Trophoblast cell (in vitro differentiated cells and primary cell): ENCODE measurements at regions not wholly inside any gene's neighbourhood (a gene's known extent, or its start where the extent isn't known, plus 50 kb on each side); places are given as distances from the start of the nearest gene placed in this dataset.

ENCODE experiments used
- DNase-seq, 2 donors: peaks; one replicate each; pipeline ENCODE4 v3.0.0-alpha.2; 2016
- H2AFZ ChIP-seq: 2 replicates; pipeline ENCODE4 v1.6.1; 2013; ENCODE audit warnings: low read length, moderate library complexity, mild to moderate bottlenecking; ENCODE audit not compliant: insufficient read depth, poor library complexity
- H2AK5ac ChIP-seq: 2 replicates; pipeline ENCODE4 v1.6.1; 2013; ENCODE audit warnings: mild to moderate bottlenecking, low read length
- H2BK120ac ChIP-seq: 2 replicates; pipeline ENCODE4 v1.6.1; 2013; ENCODE audit warnings: low read length, mild to moderate bottlenecking, moderate library complexity; ENCODE audit not compliant: insufficient read depth, poor library complexity
- H2BK12ac ChIP-seq: 2 replicates; pipeline ENCODE4 v1.6.1; 2013; ENCODE audit warnings: mild to moderate bottlenecking, low read length, moderate library complexity
- H2BK5ac ChIP-seq: 2 replicates; pipeline ENCODE4 v1.6.1; 2013; ENCODE audit warnings: low read length, low read depth, moderate library complexity, mild to moderate bottlenecking; ENCODE audit not compliant: poor library complexity
- H3K14ac ChIP-seq: 2 replicates; pipeline ENCODE4 v1.6.1; 2013; ENCODE audit warnings: mild to moderate bottlenecking, low read length
- H3K18ac ChIP-seq: 2 replicates; pipeline ENCODE4 v1.6.1; 2013; ENCODE audit warnings: mild to moderate bottlenecking, low read length
- H3K23ac ChIP-seq: 2 replicates; pipeline ENCODE4 v1.6.1; 2013; ENCODE audit warnings: low read length
- H3K27ac ChIP-seq: 2 replicates; pipeline ENCODE4 v1.5.1; 2013; ENCODE audit warnings: low read depth, mild to moderate bottlenecking, inconsistent platforms, low read length, moderate library complexity
- H3K27me3 ChIP-seq: 2 replicates; pipeline ENCODE4 v1.6.1; 2013; ENCODE audit warnings: inconsistent platforms, mild to moderate bottlenecking, low read length, moderate library complexity; ENCODE audit not compliant: insufficient read depth
- H3K36me3 ChIP-seq, 2 experiments: 1 replicate in 1 of 2; 2 replicates in 1 of 2; pipeline ENCODE4 v1.6.1; 2013; ENCODE audit warnings: low read length in 2 of 2, mild to moderate bottlenecking in 2 of 2, moderate library complexity in 1 of 2; ENCODE audit not compliant: insufficient read depth in 2 of 2, control insufficient read depth in 1 of 2
- H3K4ac ChIP-seq: 2 replicates; pipeline ENCODE4 v1.6.1; 2013; ENCODE audit warnings: low read depth, mild to moderate bottlenecking, low read length, moderate library complexity
- H3K4me1 ChIP-seq, 2 experiments: 1 replicate in 1 of 2; 2 replicates in 1 of 2; pipeline ENCODE4 v1.6.1; 2013; ENCODE audit warnings: low read length in 2 of 2, mild to moderate bottlenecking in 2 of 2, moderate library complexity in 1 of 2; ENCODE audit not compliant: insufficient read depth in 2 of 2, control insufficient read depth in 1 of 2
- H3K4me2 ChIP-seq: 2 replicates; pipeline ENCODE4 v1.6.1; 2013; ENCODE audit warnings: inconsistent platforms, mild to moderate bottlenecking, low read length, moderate library complexity
- H3K4me3 ChIP-seq: 2 replicates; pipeline ENCODE4 v1.5.1; 2013; ENCODE audit warnings: mild to moderate bottlenecking, low read depth, low read length, inconsistent platforms
- H3K79me1 ChIP-seq: one replicate; pipeline ENCODE4 v1.6.1; 2013; ENCODE audit warnings: low read length
- H3K79me2 ChIP-seq: 2 replicates; pipeline ENCODE4 v1.6.1; 2013; ENCODE audit warnings: low read length, mild to moderate bottlenecking; ENCODE audit not compliant: control insufficient read depth, insufficient read depth, poor library complexity
- H3K9ac ChIP-seq: 2 replicates; pipeline ENCODE4 v1.6.1; 2013; ENCODE audit warnings: mild to moderate bottlenecking, low read length
- H3K9me3 ChIP-seq: 2 replicates; pipeline ENCODE4 v1.6.1; 2013; ENCODE audit warnings: low read depth, mild to moderate bottlenecking, control low read depth, inconsistent platforms, low read length; ENCODE audit not compliant: insufficient read depth
- H4K12ac ChIP-seq: 2 replicates; pipeline ENCODE4 v1.6.1; 2013; ENCODE audit warnings: low read depth, mild to moderate bottlenecking, low read length, moderate library complexity
- H4K8ac ChIP-seq: 2 replicates; pipeline ENCODE4 v1.6.1; 2013; ENCODE audit warnings: low read depth, mild to moderate bottlenecking, low read length, moderate library complexity
- H4K91ac ChIP-seq: one replicate; pipeline ENCODE4 v1.6.1; 2013; ENCODE audit warnings: low read depth, mild to moderate bottlenecking, low read length, moderate library complexity
- WGBS: extraction: QIAGEN DNeasy Blood & Tissue Kit; methylation state at CpG from one replicate; pipeline ENCODE4 v1.1.7; 2013; ENCODE audit warnings: missing lambda C conversion rate; ENCODE audit not compliant: insufficient read length, insufficient coverage; ENCODE audit errors: extremely low coverage; 5-methylcytosine and 5-hydroxymethylcytosine counted together

- H2BK120ac ChIP-seq, result no peak overlapping the region
- no peak overlapping the region for H3K14ac ChIP-seq
- H2AFZ ChIP-seq, result no peak overlapping the region
- WGBS, result no CpG with 5 or more reads among the region's 5 CpGs
- no peak overlapping the region for H3K9ac ChIP-seq
- H3K4me2 ChIP-seq, result no peak overlapping the region
- no peak overlapping the region for H4K91ac ChIP-seq
- no peaks in the 10 kb centered on the region for H3K79me2 ChIP-seq
- H3K18ac ChIP-seq, result no peak overlapping the region
- H4K12ac ChIP-seq, result no peak overlapping the region
- H3K27me3 ChIP-seq, result no peaks in the 10 kb centered on the region
- no peak overlapping the region for H3K23ac ChIP-seq
- H3K9me3 ChIP-seq, result no peaks in the 10 kb centered on the region
- DNase-seq, result peak; percentile 43 to 58
- no peak overlapping the region for H2BK12ac ChIP-seq
- no peak overlapping the region for H2AK5ac ChIP-seq
- H3K36me3 ChIP-seq, result no peaks in the 10 kb centered on the region
- H2BK5ac ChIP-seq, result no peak overlapping the region
- H3K4me3 ChIP-seq, result no peak overlapping the region
- no peaks in the 10 kb centered on the region for H3K79me1 ChIP-seq
- H3K4ac ChIP-seq, result no peak overlapping the region
- H3K4me1 ChIP-seq, result no peaks in the 10 kb centered on the region
- H3K27ac ChIP-seq, result no peak overlapping the region
- H4K8ac ChIP-seq, result no peak overlapping the region
Measured at GRCh38 chr9:68625559-68625958, 79.5 kb upstream of the PIP5K1B start.

GRCh38 chr9:68626526-68626925 lies 78.5 kb upstream of the PIP5K1B start:
- H3K4me2 ChIP-seq, result no peak overlapping the region
- H2BK12ac ChIP-seq, result no peak overlapping the region
- H3K79me2 ChIP-seq, result no peaks in the 10 kb centered on the region
- H3K4me3 ChIP-seq, result no peak overlapping the region
- H3K79me1 ChIP-seq, result no peaks in the 10 kb centered on the region
- H3K9me3 ChIP-seq, result no peaks in the 10 kb centered on the region
- no peak overlapping the region for H3K27ac ChIP-seq
- H2AK5ac ChIP-seq, result no peak overlapping the region
- no peak overlapping the region for H3K23ac ChIP-seq
- H4K8ac ChIP-seq, result no peak overlapping the region
- no peak overlapping the region for H3K9ac ChIP-seq
- H4K12ac ChIP-seq, result no peak overlapping the region
- H4K91ac ChIP-seq, result no peak overlapping the region
- no peak overlapping the region for H2BK120ac ChIP-seq
- no peaks in the 10 kb centered on the region for H3K27me3 ChIP-seq
- H3K18ac ChIP-seq, result no peak overlapping the region
- no peaks in the 10 kb centered on the region for H3K36me3 ChIP-seq
- no peak overlapping the region for H3K14ac ChIP-seq
- H2BK5ac ChIP-seq, result no peak overlapping the region
- no CpG with 5 or more reads among the region's 2 CpGs for WGBS
- no peak for DNase-seq
- no peak overlapping the region for H3K4ac ChIP-seq
- H2AFZ ChIP-seq, result no peak overlapping the region
- no peaks in the 10 kb centered on the region for H3K4me1 ChIP-seq

DNA sequence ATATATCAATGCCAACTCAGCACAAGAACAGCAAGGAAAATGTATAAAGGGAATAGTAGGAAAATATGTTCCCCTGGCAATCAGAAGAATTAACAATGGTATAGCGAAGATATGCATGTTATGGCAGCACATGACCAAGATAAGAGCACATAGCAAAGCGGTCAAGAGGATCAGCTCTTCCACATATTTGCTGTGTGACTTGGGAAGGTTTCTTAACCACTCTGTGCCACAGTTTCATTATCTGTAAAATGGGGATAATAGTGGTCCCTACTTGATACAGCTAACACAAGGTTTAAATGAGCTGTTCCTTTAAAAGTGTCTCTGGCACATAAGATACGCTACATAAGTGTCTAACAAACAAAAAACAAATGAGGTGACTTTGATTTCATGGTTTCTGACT lies 77.9 kb upstream of the PIP5K1B start:
- Histone ChIP-seq H3K18ac (no peak overlapping the region), H3K4me2 (no peak overlapping the region), H4K8ac (no peak overlapping the region), H3K4ac (no peak overlapping the region), H3K79me1 (no peaks in the 10 kb centered on the region), H3K4me1 (no peaks in the 10 kb centered on the region), H2AK5ac (no peak overlapping the region), H3K27ac (no peak overlapping the region), H3K36me3 (no peaks in the 10 kb centered on the region), H3K9me3 (no peaks in the 10 kb centered on the region), H4K12ac (no peak overlapping the region), H2BK12ac (no peak overlapping the region), H4K91ac (no peak overlapping the region), H3K14ac (no peak overlapping the region), H3K9ac (no peak overlapping the region), H2BK120ac (no peak overlapping the region), H3K4me3 (no peak overlapping the region), H3K79me2 (no peaks in the 10 kb centered on the region), H2BK5ac (no peak overlapping the region), H2AFZ (no peak overlapping the region), H3K27me3 (no peaks in the 10 kb centered on the region), H3K23ac (no peak overlapping the region)
- peak in 1 of 2 donors; percentile 10 for DNase-seq
- WGBS, result no CpG with 5 or more reads among the region's 3 CpGs

GRCh38 chr9:68627594-68627993 lies 77.4 kb upstream of the PIP5K1B start:
- H3K27me3 ChIP-seq, result no peaks in the 10 kb centered on the region

More at GRCh38 chr9:68627594-68627993, 77.4 kb upstream of the PIP5K1B start:
- Histone ChIP-seq H2BK12ac (no peak overlapping the region), H3K4me1 (no peaks in the 10 kb centered on the region), H3K9me3 (no peaks in the 10 kb centered on the region), H4K12ac (no peak overlapping the region), H3K4me2 (no peak overlapping the region), H3K18ac (no peak overlapping the region), H3K23ac (no peak overlapping the region), H3K27ac (no peak overlapping the region), H3K4me3 (no peak overlapping the region), H2AK5ac (no peak overlapping the region), H3K79me1 (no peaks in the 10 kb centered on the region), H3K79me2 (no peaks in the 10 kb centered on the region), H3K4ac (no peak overlapping the region), H2BK5ac (no peak overlapping the region), H3K9ac (no peak overlapping the region), H2AFZ (no peak overlapping the region), H4K91ac (no peak overlapping the region), H4K8ac (no peak overlapping the region), H3K36me3 (no peaks in the 10 kb centered on the region), H2BK120ac (no peak overlapping the region), H3K14ac (no peak overlapping the region)
- WGBS, result no CpG with 5 or more reads among the region's 2 CpGs
- no peak for DNase-seq
